ENCODE measurements at regions not wholly inside any gene's neighbourhood (a gene's known extent, or its start where the extent isn't known, plus 50 kb on each side); places are given as distances from the start of the nearest gene placed in this dataset.

DNA sequence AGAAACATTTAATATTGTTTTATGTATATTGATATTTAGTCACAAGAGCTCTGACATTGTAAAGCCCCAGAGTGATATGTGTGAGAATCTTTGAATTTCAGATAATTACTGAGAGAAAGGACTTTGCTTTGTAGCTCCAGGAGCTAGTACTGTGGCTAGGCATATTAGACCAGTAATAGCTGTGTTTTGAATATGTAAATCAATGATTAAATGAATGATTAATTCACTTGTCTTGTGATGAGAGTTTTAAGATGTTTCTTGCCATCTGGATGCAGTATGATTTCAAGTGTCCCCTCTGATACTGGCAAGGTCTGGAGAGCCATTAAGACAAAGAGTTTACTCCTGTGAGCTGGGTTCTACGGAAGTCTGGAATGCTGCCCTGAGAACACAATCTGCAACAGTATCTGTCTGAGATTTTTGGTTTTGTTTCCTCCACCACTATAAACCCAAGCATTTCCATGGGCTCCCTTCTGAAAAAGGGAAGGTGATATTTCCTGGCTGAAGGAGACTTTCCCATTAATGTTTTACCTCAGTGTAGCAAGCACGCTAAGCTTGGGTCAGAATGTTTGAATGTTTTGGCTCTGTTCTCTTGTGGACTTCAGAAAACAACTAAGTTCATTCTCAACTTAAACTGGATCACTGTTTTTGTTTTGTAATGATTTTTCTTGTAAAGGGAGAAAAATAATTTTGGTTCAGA is 61.3 kb upstream of the BICC1 start:
- peak; percentile 4 for DNase-seq

DNA sequence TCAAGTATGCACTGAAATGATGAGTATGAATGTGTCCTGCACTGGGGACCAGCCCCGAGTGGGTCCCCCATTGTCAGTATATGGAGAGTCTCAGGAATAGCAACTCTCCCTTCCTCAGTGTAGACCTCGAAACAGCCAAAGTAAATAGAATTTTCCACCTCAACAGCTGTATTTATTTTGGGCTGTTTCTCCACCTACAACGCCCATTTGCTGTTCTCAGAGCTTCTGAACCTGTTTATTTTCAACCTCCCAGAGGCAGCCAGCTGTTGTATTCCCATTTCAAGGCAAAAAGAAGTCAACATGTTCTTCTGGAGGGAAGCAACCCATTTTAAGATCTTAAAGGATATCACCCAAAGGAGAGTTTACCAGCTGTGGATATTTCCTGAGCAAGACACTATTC is 59.6 kb upstream of the BICC1 start:
- peak; percentile 65 for DNase-seq

DNA sequence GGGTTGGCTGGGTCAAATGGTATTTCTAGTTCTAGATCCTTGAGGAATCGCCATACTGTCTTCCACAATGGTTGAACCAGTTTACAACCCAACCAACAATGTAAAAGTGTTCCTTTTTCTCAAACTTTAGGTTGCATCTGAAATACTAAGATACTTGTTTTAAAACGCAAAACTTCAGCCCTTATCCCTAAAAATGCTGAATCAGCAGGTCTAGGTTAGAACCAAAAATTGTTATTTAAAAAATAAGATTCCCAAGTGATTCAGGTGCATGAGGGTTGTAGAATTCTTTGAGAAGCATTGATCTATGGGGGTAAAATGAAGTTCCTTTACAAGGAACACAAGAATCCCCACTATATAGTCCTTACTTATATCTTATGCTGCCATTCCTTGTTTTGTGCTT is 56.5 kb upstream of the BICC1 start:
- no peak for DNase-seq

DNA sequence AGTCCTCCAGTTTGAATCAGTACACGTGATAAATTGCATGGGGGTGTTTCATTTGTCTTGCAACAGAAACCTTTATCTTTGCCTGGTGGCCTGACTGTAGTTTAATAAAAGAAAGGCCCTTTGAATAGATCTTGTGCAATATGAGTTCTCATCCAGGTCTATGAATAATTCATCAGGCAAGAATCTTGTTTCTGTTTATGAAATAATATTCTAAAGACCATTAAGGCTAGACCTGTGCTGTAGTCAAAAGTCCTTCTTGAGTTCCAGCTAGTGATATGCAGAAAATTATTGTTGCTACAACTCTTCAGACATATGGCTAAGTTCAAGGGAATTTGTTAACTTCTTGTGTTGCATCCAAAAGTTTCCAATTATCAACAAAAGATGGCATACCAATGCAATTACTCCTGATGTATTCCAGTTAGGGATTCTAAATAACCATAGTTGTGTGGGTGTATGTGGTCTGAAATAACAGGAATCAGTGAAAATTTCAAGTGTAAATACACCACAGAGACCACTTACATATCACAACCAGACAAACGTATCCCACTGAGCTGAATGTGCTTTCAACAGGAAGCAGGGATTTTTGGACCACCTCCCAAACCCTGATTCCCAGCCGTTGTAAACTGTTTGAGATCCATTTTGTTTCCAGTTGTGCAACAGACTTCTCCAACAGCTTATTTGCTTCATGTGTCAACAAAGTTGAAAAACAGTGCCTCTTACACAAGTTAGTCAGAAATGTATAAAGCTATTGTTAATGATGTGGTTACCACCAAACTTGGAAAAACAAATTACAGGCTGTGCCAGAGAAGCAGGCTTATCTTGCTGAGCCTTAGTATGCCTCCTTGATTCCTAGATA is 54.7 kb upstream of the BICC1 start:
- peak; percentile 6 for DNase-seq

DNA sequence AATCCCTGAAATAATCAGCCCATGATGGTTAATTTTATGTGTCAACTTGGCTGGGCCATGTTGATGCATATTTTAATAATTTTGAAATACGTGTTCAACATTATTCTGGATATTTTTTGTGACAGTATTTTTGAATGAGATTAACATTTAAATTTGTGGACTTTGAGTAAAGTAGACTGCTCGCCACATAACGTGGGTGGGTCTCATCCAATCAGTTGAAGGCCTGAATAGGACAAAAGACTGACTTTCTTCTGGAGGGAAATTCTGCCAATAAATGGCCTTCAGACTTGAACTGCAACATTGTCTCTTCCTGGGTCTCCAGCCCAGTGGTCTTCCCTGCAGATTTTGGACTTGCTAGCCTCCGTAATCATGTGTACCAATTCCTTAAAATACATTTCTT is 53.6 kb upstream of the BICC1 start:
- DNase-seq = no peak

DNA sequence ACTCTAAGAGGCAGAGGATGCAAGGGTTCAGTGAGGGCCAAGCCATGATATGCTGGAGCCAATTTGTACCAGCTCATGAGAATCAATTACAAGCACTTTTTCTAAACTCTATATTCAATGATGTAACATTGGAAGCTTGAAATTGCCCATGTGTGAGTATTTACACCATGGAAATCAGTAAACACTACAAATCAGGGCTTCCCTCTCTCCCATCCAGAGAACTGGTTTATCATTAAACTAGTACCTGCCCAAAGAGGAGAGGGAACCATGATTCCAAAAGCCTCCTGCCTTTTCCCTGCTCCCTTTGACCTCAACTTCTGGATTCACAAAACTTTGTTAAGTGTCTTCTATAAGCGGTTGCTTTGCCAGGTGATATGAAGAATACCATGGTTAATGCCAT is 52.5 kb upstream of the BICC1 start:
- no peak for DNase-seq

DNA sequence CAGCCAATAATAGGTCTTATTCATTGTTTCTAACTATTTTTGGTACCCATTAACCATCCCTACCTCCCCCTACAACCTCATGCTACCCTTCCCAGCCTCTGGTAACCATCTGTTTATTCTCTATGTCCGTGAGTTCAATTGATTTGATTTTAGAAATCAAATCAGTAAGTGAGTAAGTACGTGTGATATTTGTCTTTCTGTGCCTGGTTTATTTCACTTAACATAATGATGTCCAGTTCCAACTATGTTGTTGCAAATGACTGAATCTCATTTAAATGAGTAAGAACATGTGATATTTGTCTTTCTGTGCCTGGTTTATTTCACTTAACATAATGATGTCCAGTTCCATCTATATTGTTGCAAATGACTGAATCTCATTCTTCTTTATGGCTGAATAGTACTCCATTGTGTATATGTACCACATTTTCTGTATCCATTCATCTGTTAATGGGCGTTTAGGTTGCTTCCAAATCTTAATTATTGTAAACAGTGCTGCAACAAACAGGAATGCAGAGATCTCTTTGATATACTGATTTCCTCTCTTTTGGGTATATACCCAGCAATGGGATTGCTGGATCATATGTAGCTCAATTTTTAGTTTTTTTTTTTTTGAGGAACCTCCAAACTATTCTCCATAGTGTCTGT is 49.7 kb upstream of the BICC1 start:
- DNase-seq = no peak

Data from NCI-H69 (cell line).